ENCODE measurements at regions not wholly inside any gene's neighbourhood (a gene's known extent, or its start where the extent isn't known, plus 50 kb on each side); places are given as distances from the start of the nearest gene placed in this dataset.

DNA sequence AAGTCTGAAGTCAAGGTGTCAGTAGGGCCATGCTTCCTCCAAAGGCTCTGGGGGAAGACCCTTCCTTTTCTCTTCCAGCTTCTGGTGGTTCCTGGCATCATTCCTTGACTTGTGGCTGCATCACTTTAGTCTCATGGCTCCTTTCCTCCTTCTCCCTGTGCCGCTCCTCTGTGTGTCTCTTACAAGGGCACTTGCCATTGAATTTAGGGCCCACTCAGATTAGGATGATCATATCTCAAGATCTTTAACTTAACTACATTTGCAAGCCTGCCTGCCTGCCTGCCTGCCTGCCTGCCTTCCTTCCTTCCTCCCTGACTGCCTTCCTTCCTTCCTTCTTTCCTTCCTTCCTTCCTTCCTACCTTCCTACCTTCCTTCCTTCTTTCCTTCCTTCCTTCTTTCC lies 89.7 kb upstream of the MPHOSPH6 start:
- Histone ChIP-seq H3K4ac (replicated peaks; ENCODE audit: insufficient read length, low read depth, low read length) (no peak overlapping the region), H3K36me3 (ENCODE audit: control insufficient read depth in 2 of 4, insufficient read depth in 4 of 4, low read length in 3 of 4) (no peaks in the 10 kb centered on the region), H3K23me2 (ENCODE audit: low read depth, low read length) (no peaks in the 10 kb centered on the region), H3K4me3 (ENCODE audit: extremely low read depth in 1 of 4, insufficient read depth in 2 of 4, low read depth in 3 of 4, low read length in 4 of 4) (no peak overlapping the region), H4K91ac (replicated peaks; ENCODE audit: insufficient read length, low read length) (no peak overlapping the region), H2AK5ac (ENCODE audit: low read depth, low read length) (no peak overlapping the region), H3K79me2 (ENCODE audit: control insufficient read depth in 1 of 2, insufficient read depth in 2 of 2, low read length in 2 of 2) (no peaks in the 10 kb centered on the region), H3K4me2 (ENCODE audit: insufficient read depth in 1 of 2, low read depth in 2 of 2, low read length in 2 of 2) (no peak overlapping the region), H2AFZ (ENCODE audit: low read length) (no peak overlapping the region), H3K23ac (ENCODE audit: insufficient read length) (no peak overlapping the region), H3K18ac (ENCODE audit: extremely low read depth, low read length) (no peak overlapping the region), H3K56ac (replicated peaks; ENCODE audit: insufficient read length, low read depth, low read length) (no peak overlapping the region), H4K5ac (ENCODE audit: insufficient read length, low read depth, low read length) (no peak overlapping the region), H3K14ac (ENCODE audit: insufficient read length) (no peak overlapping the region), H4K20me1 (replicated peaks in 1 of 2; ENCODE audit: control insufficient read depth in 1 of 2, insufficient read depth in 2 of 2, low read length in 2 of 2) (no peaks in the 10 kb centered on the region), H3K9ac (replicated peaks in 1 of 4; ENCODE audit: extremely low read depth in 1 of 4, low read depth in 3 of 4, low read length in 3 of 4) (no peak overlapping the region), H2BK12ac (ENCODE audit: low read depth, low read length) (no peak overlapping the region), H3K27ac (ENCODE audit: low read depth, low read length) (no peak overlapping the region), H3K4me1 (replicated peaks in 1 of 4; ENCODE audit: control insufficient read depth in 3 of 4, insufficient read depth in 4 of 4, low read length in 3 of 4) (no peaks in the 10 kb centered on the region), H2BK5ac (ENCODE audit: low read depth, low read length) (no peak overlapping the region), H4K8ac (ENCODE audit: extremely low read depth, insufficient read depth, low read length) (no peak overlapping the region), H3K9me3 (ENCODE audit: insufficient read depth in 2 of 2, low read depth in 1 of 2, low read length in 1 of 2) (no peaks in the 10 kb centered on the region), H2BK20ac (ENCODE audit: low read length) (no peak overlapping the region), H2BK15ac (ENCODE audit: low read length) (no peak overlapping the region), H3K79me1 (ENCODE audit: low read depth, low read length) (no peaks in the 10 kb centered on the region), H2BK120ac (replicated peaks; ENCODE audit: low read depth, low read length) (no peak overlapping the region), H3K27me3 (replicated peaks in 1 of 4; ENCODE audit: control insufficient read depth in 3 of 4, extremely low read depth in 1 of 4, insufficient read depth in 3 of 4, low read length in 3 of 4) (no peaks in the 10 kb centered on the region)
- CTCF ChIA-PET (ENCODE audit: partially characterized antibody): interaction anchor here (1.1 to 7.5 kb wide), 2 partner anchors 83 to 320 kb away, joined by 3 to 140 read pairs; no protein-coding TSS in a partner anchor
- DNase-seq (ENCODE audit: low read depth in 1 of 2, low spot score in 2 of 2) (no peak), FAIRE-seq (no peak)
- POLR2A ChIA-PET (ENCODE audit: partially characterized antibody): no interaction called here
- no peak for TF ChIP-seq HDAC6 (IDR thresholded peaks at IDR 0.05; ENCODE audit: low read depth, low read length)
- no peak for TF ChIP-seq EP300 (IDR thresholded peaks at IDR 0.05; ENCODE audit: borderline replicate concordance in 1 of 2, low read depth in 2 of 2, low read length in 2 of 2)
- 78% methylated on average over 1 of the region's 1 CpG; no CpG with 5 or more reads in 1 of the 2 experiments for WGBS, 2 experiments (ENCODE audit: extremely low coverage in 1 of 2, insufficient coverage in 1 of 2, insufficient read length in 1 of 2, insufficient replicate concordance in 2 of 2, low coverage in 1 of 2, low lambda C conversion rate in 2 of 2, missing lambda C conversion rate in 1 of 2)

Data from H1 (cell line).